Esophagus muscularis mucosa (tissue), 4 donors: ENCODE measurements at regions not wholly inside any gene's neighbourhood (a gene's known extent, or its start where the extent isn't known, plus 50 kb on each side); places are given as distances from the start of the nearest gene placed in this dataset.

ENCODE experiments used
- DNase-seq: peaks from one replicate; pipeline ENCODE4 v3.0.0-alpha.2; 2017; ENCODE audit errors: extremely low spot score
- H3K27ac ChIP-seq, 4 donors: fragments of 200-600 bp; sonication (generic); replicated peaks in 1 of 4; 1 replicate in 3 of 4; 2 replicates in 1 of 4; pipeline ENCODE4 v1.5.1; 2016 to 2019; ENCODE audit warnings: mild to moderate bottlenecking in 1 of 4
- H3K27me3 ChIP-seq, 4 donors: fragments of 200-600 bp; sonication (generic); one replicate each; pipeline versions ENCODE4 v1.5.1 to v1.6.0; 2016 to 2019
- H3K36me3 ChIP-seq, 4 donors: fragments of 200-600 bp; sonication (generic); one replicate each; pipeline ENCODE4 v1.5.1; 2016 to 2019
- H3K4me1 ChIP-seq, 4 donors: fragments of 200-600 bp; sonication (generic); one replicate each; pipeline ENCODE4 v1.5.1; 2016 to 2019
- H3K4me3 ChIP-seq, 4 donors: fragments of 200-600 bp; sonication (generic); 1 replicate in 2 of 4; 2 replicates in 2 of 4; pipeline ENCODE4 v1.5.1; 2016 to 2019; ENCODE audit warnings: mild to moderate bottlenecking in 4 of 4, moderate library complexity in 1 of 4
- H3K9me3 ChIP-seq, 4 donors: fragments of 200-600 bp; sonication (generic); 1 replicate in 3 of 4; 2 replicates in 1 of 4; pipeline ENCODE4 v1.5.1; 2016 to 2019
- EP300 ChIP-seq: sonication (generic); formaldehyde crosslinking; IDR thresholded peaks from one replicate; pipeline ENCODE4 v1.6.1; 2017; ENCODE audit warnings: antibody characterized with exemption
- POLR2A ChIP-seq: fragments of 450-650 bp; IDR thresholded peaks from one replicate; pipeline ENCODE4 v1.6.1; 2017; ENCODE audit warnings: antibody characterized with exemption, moderate library complexity, mild to moderate bottlenecking, low read depth
- POLR2AphosphoS5 ChIP-seq, 2 donors: sonication (generic); formaldehyde crosslinking; IDR thresholded peaks; one replicate each; pipeline ENCODE4 v1.6.1; 2017; ENCODE audit warnings: antibody characterized with exemption in 2 of 2
- WGBS: methylation state at CpG from one replicate; pipeline ENCODE4 v1.1.5; 2018; 5-methylcytosine and 5-hydroxymethylcytosine counted together
- intact Hi-C: fragments of 100-400 bp; cut with DNase I; formaldehyde crosslinking; loops from one replicate; pipeline ENCODE4 v1.15.1; 2023
- TF ChIP-seq, protein P1 (sequence below), 3 experiments: fragments of 200-600 bp in 2 of 3; fragments of 450-650 bp in 1 of 3; sonication (generic) in 2 of 3; IDR thresholded peaks; one replicate each; pipeline ENCODE4 v1.5.1; 2017 to 2019; ENCODE audit warnings: antibody characterized with exemption in 3 of 3, mild to moderate bottlenecking in 2 of 3, moderate library complexity in 1 of 3

DNA sequence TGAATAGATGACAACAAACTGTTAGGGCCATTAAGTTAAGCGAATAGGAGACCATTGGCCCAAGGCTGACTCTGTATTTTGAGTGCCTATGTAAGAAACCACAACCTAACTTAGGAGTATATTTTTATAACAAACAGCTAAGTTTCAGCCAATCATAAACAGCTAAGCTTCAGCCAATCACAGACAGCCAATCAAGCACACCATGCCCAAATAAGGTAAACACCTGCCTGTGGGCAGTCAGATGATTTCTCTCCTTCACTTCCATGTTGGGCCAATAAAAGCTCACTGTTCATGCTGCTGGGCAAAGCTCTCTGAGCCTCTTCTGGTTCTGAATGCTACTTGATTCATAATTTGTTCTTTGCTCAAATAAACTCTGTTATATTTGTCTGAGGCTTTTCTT, 344.6 kb downstream of the BTG1 start:
- no peak for TF ChIP-seq POLR2A
- TF ChIP-seq EP300 = no peak
- no peak for TF ChIP-seq POLR2AphosphoS5 (IDR thresholded peaks at IDR 0.05)
- TF ChIP-seq, protein P1, sequence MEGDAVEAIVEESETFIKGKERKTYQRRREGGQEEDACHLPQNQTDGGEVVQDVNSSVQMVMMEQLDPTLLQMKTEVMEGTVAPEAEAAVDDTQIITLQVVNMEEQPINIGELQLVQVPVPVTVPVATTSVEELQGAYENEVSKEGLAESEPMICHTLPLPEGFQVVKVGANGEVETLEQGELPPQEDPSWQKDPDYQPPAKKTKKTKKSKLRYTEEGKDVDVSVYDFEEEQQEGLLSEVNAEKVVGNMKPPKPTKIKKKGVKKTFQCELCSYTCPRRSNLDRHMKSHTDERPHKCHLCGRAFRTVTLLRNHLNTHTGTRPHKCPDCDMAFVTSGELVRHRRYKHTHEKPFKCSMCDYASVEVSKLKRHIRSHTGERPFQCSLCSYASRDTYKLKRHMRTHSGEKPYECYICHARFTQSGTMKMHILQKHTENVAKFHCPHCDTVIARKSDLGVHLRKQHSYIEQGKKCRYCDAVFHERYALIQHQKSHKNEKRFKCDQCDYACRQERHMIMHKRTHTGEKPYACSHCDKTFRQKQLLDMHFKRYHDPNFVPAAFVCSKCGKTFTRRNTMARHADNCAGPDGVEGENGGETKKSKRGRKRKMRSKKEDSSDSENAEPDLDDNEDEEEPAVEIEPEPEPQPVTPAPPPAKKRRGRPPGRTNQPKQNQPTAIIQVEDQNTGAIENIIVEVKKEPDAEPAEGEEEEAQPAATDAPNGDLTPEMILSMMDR (IDR thresholded peaks at IDR 0.05) = no peak
- 100% methylated on average over 1 of the region's 1 CpG for WGBS
- H3K36me3 ChIP-seq = no peaks in the 10 kb centered on the region
- intact Hi-C loops = no loop called here
- no peak overlapping the region for H3K27ac ChIP-seq
- no peaks in the 10 kb centered on the region for H3K4me1 ChIP-seq
- DNase-seq = no peak
- H3K4me3 ChIP-seq = no peak overlapping the region
- H3K27me3 ChIP-seq = no peaks in the 10 kb centered on the region
- peaks cover 0 to 10% (median 6%) of the 10 kb centered on the region in 4 donors for H3K9me3 ChIP-seq

DNA sequence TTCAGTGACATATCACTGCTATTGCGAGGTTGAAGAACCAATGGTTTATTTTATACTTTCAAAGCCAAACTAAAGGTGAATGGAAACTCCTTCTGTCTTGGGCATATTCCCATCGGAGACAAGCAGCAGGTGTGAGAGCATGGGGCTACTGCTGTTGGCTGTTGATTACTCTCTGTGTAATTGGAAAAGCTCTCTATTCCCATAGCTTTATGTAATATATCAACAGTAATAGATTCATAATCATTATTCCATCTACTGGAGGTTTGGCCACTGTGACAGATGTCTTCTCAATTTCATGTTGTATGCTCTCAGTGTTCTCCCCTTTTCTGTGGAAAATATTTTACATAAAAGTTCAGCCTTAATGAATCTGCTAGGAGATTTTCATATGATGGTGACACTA, 352.0 kb downstream of the BTG1 start:
- no peak for DNase-seq
- intact Hi-C loops = no loop called here
- TF ChIP-seq, protein P1 (IDR thresholded peaks at IDR 0.05) = no peak
- no peak for TF ChIP-seq POLR2AphosphoS5 (IDR thresholded peaks at IDR 0.05)
- no peak for TF ChIP-seq POLR2A
- TF ChIP-seq EP300 = no peak
- WGBS = 95% methylated on average over 2 of the region's 2 CpGs
- Histone ChIP-seq H3K9me3 (no peaks in the 10 kb centered on the region), H3K27ac (no peak overlapping the region), H3K36me3 (no peaks in the 10 kb centered on the region), H3K27me3 (no peaks in the 10 kb centered on the region), H3K4me3 (no peak overlapping the region), H3K4me1 (no peaks in the 10 kb centered on the region)

DNA sequence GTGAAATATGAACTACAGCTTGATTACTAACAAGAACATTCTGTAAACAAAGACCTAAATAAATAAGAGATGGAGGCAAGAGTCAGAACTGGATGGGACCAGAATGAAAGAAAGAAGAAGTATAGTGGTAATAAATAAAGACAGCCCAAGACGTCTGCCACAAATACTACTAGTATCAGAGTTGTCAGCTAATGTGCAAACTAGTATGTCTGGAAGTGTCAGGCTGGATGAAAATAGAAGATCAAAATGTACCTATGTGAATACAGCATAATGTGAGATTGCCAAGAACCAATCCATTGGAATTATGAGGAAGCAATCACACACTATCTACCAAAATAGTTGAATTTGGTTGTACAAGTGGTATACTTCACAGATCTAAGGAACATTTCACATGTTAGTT, 353.0 kb downstream of the BTG1 start:
- no peak for TF ChIP-seq POLR2AphosphoS5 (IDR thresholded peaks at IDR 0.05)
- TF ChIP-seq, protein P1 (IDR thresholded peaks at IDR 0.05) = no peak
- no peak for TF ChIP-seq EP300
- no peak for TF ChIP-seq POLR2A
- intact Hi-C loops = no loop called here
- Histone ChIP-seq H3K36me3 (no peaks in the 10 kb centered on the region), H3K27me3 (no peaks in the 10 kb centered on the region), H3K27ac (no peak overlapping the region), H3K4me3 (no peak overlapping the region), H3K9me3 (no peaks in the 10 kb centered on the region), H3K4me1 (no peaks in the 10 kb centered on the region)
- 88% methylated on average over 1 of the region's 1 CpG for WGBS
- no peak for DNase-seq

DNA sequence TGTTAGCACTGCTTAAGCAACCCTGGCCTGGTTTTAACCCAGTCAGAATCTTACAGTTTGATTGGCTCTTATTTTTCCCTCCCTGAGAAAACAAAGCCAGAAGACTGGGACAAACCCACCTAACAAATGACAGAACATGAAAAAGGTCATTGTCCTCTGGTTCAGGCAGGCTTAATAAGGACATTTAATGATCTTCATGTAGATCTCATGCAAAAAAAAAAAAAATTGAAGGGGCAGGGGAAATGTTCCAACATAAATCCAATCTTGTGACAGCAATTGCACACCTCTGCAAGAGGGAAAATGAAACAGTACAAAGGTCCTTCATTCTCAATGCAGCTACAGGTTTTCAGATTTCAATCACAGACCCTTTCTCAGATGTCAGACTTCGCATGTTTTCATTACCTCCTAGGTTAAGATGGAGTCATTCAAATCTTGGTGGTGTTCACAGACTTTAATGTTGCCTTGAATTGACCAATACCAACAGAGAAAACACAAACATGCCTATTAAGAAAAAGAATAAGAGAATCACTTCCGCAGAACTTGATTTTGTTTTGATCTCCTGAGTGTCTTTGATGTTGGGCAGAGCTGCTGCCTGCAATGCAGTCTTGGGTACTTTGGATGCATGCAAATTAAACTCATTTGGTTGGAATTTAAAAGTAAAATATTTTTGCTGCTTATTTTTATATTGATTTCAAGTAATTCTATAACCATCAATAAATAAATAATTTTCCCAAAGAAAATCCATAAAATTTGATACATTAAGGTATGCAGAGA, 359.0 kb downstream of the BTG1 start:
- no peaks in the 10 kb centered on the region for H3K4me1 ChIP-seq
- no peaks in the 10 kb centered on the region for H3K36me3 ChIP-seq
- no peak overlapping the region for H3K27ac ChIP-seq
- 90% methylated on average over 2 of the region's 2 CpGs for WGBS
- DNase-seq = no peak
- intact Hi-C loops = no loop called here
- H3K27me3 ChIP-seq = no peaks in the 10 kb centered on the region
- H3K9me3 ChIP-seq = no peaks in the 10 kb centered on the region
- no peak overlapping the region for H3K4me3 ChIP-seq
- TF ChIP-seq, protein P1 (IDR thresholded peaks at IDR 0.05) = no peak
- TF ChIP-seq EP300 (no peak), POLR2A (no peak), POLR2AphosphoS5 (IDR thresholded peaks at IDR 0.05) (no peak)
